Ovary (tissue), 7 donors: ENCODE measurements at regions not wholly inside any gene's neighbourhood (a gene's known extent, or its start where the extent isn't known, plus 50 kb on each side); places are given as distances from the start of the nearest gene placed in this dataset.
"Not testable (repeated sequence)": the region's sequence is repeated elsewhere in the genome, so short reads cannot be mapped to it uniquely, and the experiment has no call there.

Experiments used
- DNase-seq, 5 donors: peaks; one replicate each; pipeline ENCODE4 v3.0.0-alpha.2; 2019 to 2020
- H3K27ac ChIP-seq, 2 donors: fragments of 200-600 bp; one replicate each; pipeline versions ENCODE4 v1.5.1 to v1.8.0; 2019 to 2022
- H3K27me3 ChIP-seq: fragments of 200-600 bp; one replicate; pipeline ENCODE4 v1.8.0; 2022
- H3K36me3 ChIP-seq: fragments of 200-600 bp; sonication (generic); one replicate; pipeline ENCODE4 v1.5.1; 2019
- H3K4me1 ChIP-seq: one replicate; pipeline ENCODE4 v1.8.1; 2013; ENCODE audit warnings: mild to moderate bottlenecking, moderate library complexity; ENCODE audit not compliant: insufficient read depth
- H3K4me3 ChIP-seq: fragments of 200-600 bp; sonication (generic); one replicate; pipeline ENCODE4 v1.5.1; 2017
- H3K9me3 ChIP-seq, 2 donors: fragments of 200-600 bp in 1 of 2; sonication (generic) in 1 of 2; one replicate each; pipeline versions ENCODE4 v1.5.1 to v1.8.1; 2013 to 2019; ENCODE audit warnings: mild to moderate bottlenecking in 1 of 2, moderate library complexity in 1 of 2
- CTCF ChIP-seq, 3 donors: fragments of 450-650 bp in 2 of 3; fragments of 200-600 bp in 1 of 3; IDR thresholded peaks; one replicate each; pipeline versions ENCODE4 v1.5.1 to v1.8.0; 2016 to 2022; ENCODE audit warnings: antibody characterized with exemption in 3 of 3, mild to moderate bottlenecking in 1 of 3
- EP300 ChIP-seq: sonication (generic); formaldehyde crosslinking; IDR thresholded peaks from one replicate; pipeline ENCODE4 v1.6.1; 2017; ENCODE audit warnings: antibody characterized with exemption
- POLR2A ChIP-seq: fragments of 450-650 bp; IDR thresholded peaks from one replicate; pipeline ENCODE4 v1.6.1; 2017; ENCODE audit warnings: antibody characterized with exemption, mild to moderate bottlenecking, moderate library complexity
- WGBS, 3 donors: extraction: QIAGEN DNeasy Blood & Tissue Kit in 1 of 3; methylation state at CpG; one replicate each; pipeline versions ENCODE4 v1.1.5 to v1.1.7; 2013 to 2017; 5-methylcytosine and 5-hydroxymethylcytosine counted together
- intact Hi-C, 4 donors: fragments of 100-400 bp; cut with DNase I; formaldehyde crosslinking; loops; one replicate each; pipeline versions ENCODE4 v1.11.0 to v1.15.1; 2022 to 2023
- donor health status: DM: no; HTN: no; CAD: no; lungs with moderate emphysema.
- donor health status: DM: no; HTN: no; CAD: no.
- donor health status: Bipolar disorder and iron deficiency.
- donor health status: DM: no; HTN: no; CAD: no.
- donor health status: DM: yes; HTN: yes; CAD: no.

DNA sequence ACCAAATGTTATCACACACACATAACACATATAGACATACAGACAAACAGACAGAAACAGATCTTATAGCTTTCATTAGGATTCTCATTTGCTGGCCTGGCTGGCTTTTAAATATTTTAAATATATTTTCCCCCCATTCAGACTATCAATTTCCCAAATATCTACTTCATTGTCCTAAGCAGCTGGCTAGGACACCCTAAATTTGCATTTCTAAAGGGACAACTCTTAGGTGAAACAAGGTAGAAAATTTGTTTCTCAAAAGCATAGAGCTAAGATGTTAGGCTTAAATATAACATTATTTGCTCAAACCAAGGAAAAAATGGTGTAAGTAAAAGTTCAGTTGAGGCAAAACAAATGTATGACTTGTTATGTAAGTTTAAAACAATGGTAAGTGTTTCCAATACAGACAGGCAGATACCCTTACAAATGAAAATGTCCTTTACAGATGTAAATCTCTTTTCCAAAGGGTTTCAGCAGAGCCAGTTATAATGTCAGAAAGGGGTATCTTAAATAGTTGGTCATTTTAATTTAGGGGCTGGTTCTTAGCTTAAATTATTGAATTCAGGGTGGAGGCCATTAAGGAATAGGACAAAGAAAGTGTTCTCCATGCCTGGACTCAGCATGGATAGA is 522.8 kb downstream of the DMRTA1 start:
- intact Hi-C loops: no loop called here
- no peaks in the 10 kb centered on the region for H3K36me3 ChIP-seq
- H3K27ac ChIP-seq: no peak overlapping the region
- TF ChIP-seq CTCF (IDR thresholded peaks at IDR 0.05): no peak
- no peak for TF ChIP-seq EP300
- no peak for TF ChIP-seq POLR2A
- peaks cover 6% of the 10 kb centered on the region for H3K27me3 ChIP-seq
- H3K9me3 ChIP-seq: no peaks in the 10 kb centered on the region
- DNase-seq: no peak
- no peaks in the 10 kb centered on the region for H3K4me1 ChIP-seq
- H3K4me3 ChIP-seq: no peak overlapping the region

DNA sequence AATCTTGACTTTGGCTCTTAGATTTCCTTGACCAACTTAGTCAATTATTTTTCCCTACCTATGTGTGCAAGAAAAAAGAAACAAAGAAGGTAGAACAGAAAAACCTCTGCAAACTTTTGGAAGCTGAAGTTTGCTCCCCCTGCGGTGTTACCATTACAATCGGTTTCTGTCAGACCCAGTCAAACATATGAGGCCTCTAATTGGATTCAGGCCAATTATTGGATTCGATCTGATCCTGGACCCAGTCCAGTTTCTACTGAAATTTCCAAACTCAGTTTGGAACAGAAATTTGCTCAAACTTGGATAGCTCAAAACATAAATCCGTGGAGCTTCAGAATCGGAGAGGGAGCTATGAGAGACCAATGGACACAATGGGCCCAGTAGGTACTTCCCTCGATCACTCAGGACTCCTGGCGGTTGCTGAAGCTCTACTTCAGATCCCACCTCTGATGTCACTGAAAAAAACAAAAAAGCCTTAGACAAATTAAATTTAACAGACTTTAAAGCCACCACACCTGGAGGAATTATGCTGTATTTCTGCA is 523.9 kb downstream of the DMRTA1 start:
- WGBS, 3 donors: 71 to 83% (median 82%) methylated on average over 7 of the region's 7 CpGs
- H3K27me3 ChIP-seq: peaks cover 6% of the 10 kb centered on the region
- TF ChIP-seq CTCF (IDR thresholded peaks at IDR 0.05) (no peak), POLR2A (no peak), EP300 (no peak)
- H3K4me3 ChIP-seq: no peak overlapping the region
- no peak for DNase-seq
- H3K4me1 ChIP-seq: no peaks in the 10 kb centered on the region
- no peaks in the 10 kb centered on the region for H3K9me3 ChIP-seq
- intact Hi-C loops: loop anchor here in 1 of 4 donors (10.0 kb wide), 1 partner anchor 374 kb away; no protein-coding TSS in a partner anchor
- H3K36me3 ChIP-seq: no peaks in the 10 kb centered on the region
- no peak overlapping the region for H3K27ac ChIP-seq

DNA sequence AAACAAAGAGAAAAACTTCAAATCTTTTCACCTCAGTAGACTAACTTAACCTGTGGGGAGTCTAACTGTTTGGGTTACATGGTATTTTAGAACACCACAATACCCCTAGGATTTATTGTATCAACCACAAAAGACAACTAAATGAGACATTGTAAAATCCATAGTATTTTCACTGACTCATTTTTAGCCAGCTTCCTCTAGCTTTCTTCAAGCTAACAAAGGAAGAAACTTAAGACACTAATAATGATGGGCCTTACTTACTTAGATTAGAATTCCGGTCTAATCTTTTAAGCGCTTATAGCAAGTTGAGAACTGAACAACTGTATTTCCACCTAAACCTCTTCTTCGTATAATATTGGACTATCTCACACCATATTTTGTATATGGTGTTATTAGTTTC is 529.3 kb downstream of the DMRTA1 start:
- H3K9me3 ChIP-seq: no peaks in the 10 kb centered on the region
- TF ChIP-seq POLR2A: no peak
- TF ChIP-seq EP300: no peak
- TF ChIP-seq CTCF (IDR thresholded peaks at IDR 0.05): no peak
- no peak overlapping the region for H3K4me3 ChIP-seq
- H3K27ac ChIP-seq: no peak overlapping the region
- no peaks in the 10 kb centered on the region for H3K4me1 ChIP-seq
- intact Hi-C loops: loop anchor here in 1 of 4 donors (10.0 kb wide), 1 partner anchor 369 kb away; no protein-coding TSS in a partner anchor
- DNase-seq: no peak
- 93 to 95% (median 94%) methylated on average over 3 of the region's 3 CpGs for WGBS, 3 donors
- H3K27me3 ChIP-seq: no peaks in the 10 kb centered on the region
- H3K36me3 ChIP-seq: no peaks in the 10 kb centered on the region

GRCh38 chr9:22976454-22976853 is 529.8 kb downstream of the DMRTA1 start:
- intact Hi-C loops: loop anchor here in 1 of 4 donors (10.0 kb wide), 1 partner anchor 368 kb away; no protein-coding TSS in a partner anchor
- 82 to 91% (median 90%) methylated on average over 1 of the region's 1 CpG for whole genome bisulfite sequencing, 3 donors
- Histone ChIP-seq H3K27me3 (no peaks in the 10 kb centered on the region), H3K27ac (no peak overlapping the region), H3K9me3 (no peaks in the 10 kb centered on the region), H3K36me3 (no peaks in the 10 kb centered on the region), H3K4me1 (no peaks in the 10 kb centered on the region), H3K4me3 (no peak overlapping the region)
- TF ChIP-seq EP300 (no peak), POLR2A (no peak), CTCF (IDR thresholded peaks at IDR 0.05) (no peak)
- DNase-seq: no peak

GRCh38 chr9:22980429-22980828 is 533.8 kb downstream of the DMRTA1 start:
- 88 to 93% (median 89%) methylated on average over 13 of the region's 13 CpGs for WGBS, 3 donors

More at GRCh38 chr9:22980429-22980828, 533.8 kb downstream of the DMRTA1 start:
- H3K9me3 ChIP-seq, H3K4me1 ChIP-seq, H3K36me3 ChIP-seq, DNase-seq, H3K27me3 ChIP-seq, H3K4me3 ChIP-seq, intact Hi-C loops, H3K27ac ChIP-seq: not testable (repeated sequence)
